ENCODE measurements at regions not wholly inside any gene's neighbourhood (a gene's known extent, or its start where the extent isn't known, plus 50 kb on each side); places are given as distances from the start of the nearest gene placed in this dataset.

DNA sequence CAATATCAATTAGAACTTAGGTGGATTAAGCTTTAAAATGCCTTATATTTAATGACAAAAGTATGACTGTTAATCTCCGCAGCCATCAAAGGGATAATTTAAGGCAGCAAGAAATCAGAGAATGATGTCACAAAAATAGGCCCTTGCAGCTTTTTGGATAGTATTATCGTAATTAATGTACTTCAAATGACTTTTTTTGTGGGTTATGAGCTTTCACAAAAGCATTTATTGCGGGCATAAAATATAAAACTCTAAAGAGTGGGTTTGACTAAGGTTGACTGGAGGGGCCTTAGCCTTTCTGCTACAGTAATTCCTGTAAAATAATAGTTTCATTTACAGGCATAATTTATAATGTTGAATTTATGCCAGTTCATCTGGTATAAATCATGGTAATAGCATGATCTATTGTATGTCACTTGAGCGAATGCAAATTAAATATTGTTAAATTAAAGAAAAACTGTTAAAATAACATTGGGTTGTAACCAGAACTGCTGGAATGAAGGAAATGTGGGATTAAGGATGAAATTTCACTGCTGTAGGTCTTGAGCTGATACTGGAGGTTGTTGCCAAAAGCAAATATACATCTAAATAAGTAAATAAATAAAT is 78.5 kb upstream of the ZFP64 start:
- TF ChIP-seq, protein P1, sequence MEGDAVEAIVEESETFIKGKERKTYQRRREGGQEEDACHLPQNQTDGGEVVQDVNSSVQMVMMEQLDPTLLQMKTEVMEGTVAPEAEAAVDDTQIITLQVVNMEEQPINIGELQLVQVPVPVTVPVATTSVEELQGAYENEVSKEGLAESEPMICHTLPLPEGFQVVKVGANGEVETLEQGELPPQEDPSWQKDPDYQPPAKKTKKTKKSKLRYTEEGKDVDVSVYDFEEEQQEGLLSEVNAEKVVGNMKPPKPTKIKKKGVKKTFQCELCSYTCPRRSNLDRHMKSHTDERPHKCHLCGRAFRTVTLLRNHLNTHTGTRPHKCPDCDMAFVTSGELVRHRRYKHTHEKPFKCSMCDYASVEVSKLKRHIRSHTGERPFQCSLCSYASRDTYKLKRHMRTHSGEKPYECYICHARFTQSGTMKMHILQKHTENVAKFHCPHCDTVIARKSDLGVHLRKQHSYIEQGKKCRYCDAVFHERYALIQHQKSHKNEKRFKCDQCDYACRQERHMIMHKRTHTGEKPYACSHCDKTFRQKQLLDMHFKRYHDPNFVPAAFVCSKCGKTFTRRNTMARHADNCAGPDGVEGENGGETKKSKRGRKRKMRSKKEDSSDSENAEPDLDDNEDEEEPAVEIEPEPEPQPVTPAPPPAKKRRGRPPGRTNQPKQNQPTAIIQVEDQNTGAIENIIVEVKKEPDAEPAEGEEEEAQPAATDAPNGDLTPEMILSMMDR (IDR thresholded peaks at IDR 0.05; ENCODE audit: low read depth, low read length, missing control alignments) = no peak
- no peak overlapping the region for H3K27ac ChIP-seq
- no peaks in the 10 kb centered on the region for H3K27me3 ChIP-seq (replicated peaks)
- no peaks in the 10 kb centered on the region for H3K36me3 ChIP-seq (replicated peaks)
- H3K4me3 ChIP-seq (ENCODE audit: low read depth, low read length) = no peak overlapping the region
- in situ Hi-C loops (cut with HindIII; ENCODE audit: low pct_ligation_motif_present, low sequenced_read_pairs) = no loop called here
- DNase-seq = no peak

DNA sequence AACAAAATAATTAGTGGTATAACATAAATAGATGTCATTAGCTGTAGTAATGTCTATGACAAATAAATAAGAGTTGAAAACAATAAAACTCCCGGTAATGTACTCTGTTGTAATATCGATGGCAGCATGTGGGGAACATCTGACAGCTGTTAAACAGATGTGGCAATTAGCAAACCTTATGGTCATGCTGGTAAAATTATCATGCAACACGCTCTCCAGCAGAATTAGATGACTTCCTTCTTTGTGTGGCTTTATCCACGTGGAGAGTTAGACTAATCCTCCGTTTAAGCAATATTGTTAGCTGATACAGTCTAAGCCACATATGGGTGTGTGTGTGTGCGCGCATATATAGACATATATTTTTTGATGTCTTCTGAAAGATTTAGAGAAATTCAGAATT is 77.7 kb upstream of the ZFP64 start:
- Histone ChIP-seq H3K36me3 (replicated peaks) (no peaks in the 10 kb centered on the region), H3K4me3 (ENCODE audit: low read depth, low read length) (no peak overlapping the region), H3K27me3 (replicated peaks) (no peaks in the 10 kb centered on the region), H3K27ac (no peak overlapping the region)
- in situ Hi-C loops (cut with HindIII; ENCODE audit: low pct_ligation_motif_present, low sequenced_read_pairs) = no loop called here
- TF ChIP-seq, protein P1 (IDR thresholded peaks at IDR 0.05; ENCODE audit: low read depth, low read length, missing control alignments) = no peak
- DNase-seq = no peak

DNA sequence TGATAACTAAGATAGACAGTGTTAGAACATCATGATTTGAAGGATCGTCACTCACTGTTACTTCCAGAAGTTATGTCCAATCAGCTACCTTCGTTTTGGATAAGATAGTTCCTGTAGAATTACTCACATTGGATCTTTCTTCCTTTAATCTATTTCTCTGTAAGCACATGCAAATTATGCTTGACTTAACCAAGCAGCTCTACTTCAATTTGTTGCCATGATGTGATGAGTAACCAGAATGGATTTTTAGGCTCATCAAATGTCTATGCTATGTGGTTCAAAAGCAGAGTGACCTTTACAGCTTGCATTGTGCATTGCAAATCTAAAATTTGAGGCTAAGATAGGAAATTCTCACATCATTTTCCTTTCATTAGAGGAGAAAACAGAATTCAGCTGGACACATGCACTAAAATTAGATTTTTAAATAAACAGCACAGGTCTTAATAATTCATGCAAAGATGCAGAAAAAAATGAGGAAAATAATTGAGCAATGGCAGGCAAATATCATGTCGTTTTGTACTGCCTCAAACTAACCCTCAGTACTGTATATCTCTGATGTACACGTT is 76.7 kb upstream of the ZFP64 start:
- no peak overlapping the region for H3K4me3 ChIP-seq (ENCODE audit: low read depth, low read length)
- no peaks in the 10 kb centered on the region for H3K27me3 ChIP-seq (replicated peaks)
- TF ChIP-seq, protein P1 (IDR thresholded peaks at IDR 0.05; ENCODE audit: low read depth, low read length, missing control alignments) = no peak
- no peak overlapping the region for H3K27ac ChIP-seq
- H3K36me3 ChIP-seq (replicated peaks) = no peaks in the 10 kb centered on the region
- DNase-seq = no peak
- in situ Hi-C loops (cut with HindIII; ENCODE audit: low pct_ligation_motif_present, low sequenced_read_pairs) = no loop called here

DNA sequence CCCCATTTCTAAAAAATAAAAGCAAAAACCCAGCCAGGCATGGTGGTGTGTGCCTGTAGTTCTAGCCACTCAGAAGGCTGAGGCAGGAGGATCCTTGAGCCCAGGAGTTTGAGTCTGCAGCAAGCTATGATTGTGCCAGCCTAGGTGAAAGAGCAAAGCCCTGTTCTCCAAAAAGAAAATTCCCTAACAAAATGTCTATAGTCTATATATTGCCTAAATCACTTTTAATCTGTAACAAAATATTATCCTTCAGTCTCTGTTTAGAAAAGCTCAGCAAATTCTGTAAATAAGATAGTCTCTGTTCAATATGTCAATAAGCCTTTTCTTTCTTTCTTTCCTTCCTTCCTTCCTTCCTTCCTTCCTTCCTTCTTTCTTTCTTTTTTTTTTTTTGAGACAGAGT is 75.8 kb upstream of the ZFP64 start:
- Histone ChIP-seq H3K27ac (no peak overlapping the region), H3K4me3 (ENCODE audit: low read depth, low read length) (no peak overlapping the region), H3K36me3 (replicated peaks) (no peaks in the 10 kb centered on the region), H3K27me3 (replicated peaks) (no peaks in the 10 kb centered on the region)
- in situ Hi-C loops (cut with HindIII; ENCODE audit: low pct_ligation_motif_present, low sequenced_read_pairs) = no loop called here
- TF ChIP-seq, protein P1 (IDR thresholded peaks at IDR 0.05; ENCODE audit: low read depth, low read length, missing control alignments) = no peak
- DNase-seq = no peak

DNA sequence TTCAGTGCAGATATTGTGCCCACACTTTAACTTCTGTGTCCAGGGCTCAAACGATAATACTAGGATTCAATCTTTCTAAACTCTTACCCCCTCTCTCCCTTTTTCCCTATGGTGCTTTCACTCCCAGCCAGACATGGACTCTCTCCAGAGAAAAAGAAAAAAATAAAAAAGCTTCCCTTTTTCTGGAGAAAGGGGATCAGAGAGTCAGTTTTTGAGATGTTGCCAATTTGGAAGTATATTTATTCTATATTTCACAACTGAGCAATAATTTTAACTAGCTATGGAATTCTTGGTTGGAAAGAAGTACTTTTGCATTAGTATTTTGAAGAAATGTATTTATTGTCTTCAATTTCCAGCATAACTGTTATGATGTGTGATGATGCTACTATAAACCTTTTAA is 72.2 kb upstream of the ZFP64 start:
- H3K4me3 ChIP-seq (ENCODE audit: low read depth, low read length) = no peak overlapping the region
- DNase-seq = no peak
- TF ChIP-seq, protein P1 (IDR thresholded peaks at IDR 0.05; ENCODE audit: low read depth, low read length, missing control alignments) = no peak
- H3K36me3 ChIP-seq (replicated peaks) = no peaks in the 10 kb centered on the region
- no peak overlapping the region for H3K27ac ChIP-seq
- H3K27me3 ChIP-seq (replicated peaks) = no peaks in the 10 kb centered on the region
- in situ Hi-C loops (cut with HindIII; ENCODE audit: low pct_ligation_motif_present, low sequenced_read_pairs) = no loop called here

DNA sequence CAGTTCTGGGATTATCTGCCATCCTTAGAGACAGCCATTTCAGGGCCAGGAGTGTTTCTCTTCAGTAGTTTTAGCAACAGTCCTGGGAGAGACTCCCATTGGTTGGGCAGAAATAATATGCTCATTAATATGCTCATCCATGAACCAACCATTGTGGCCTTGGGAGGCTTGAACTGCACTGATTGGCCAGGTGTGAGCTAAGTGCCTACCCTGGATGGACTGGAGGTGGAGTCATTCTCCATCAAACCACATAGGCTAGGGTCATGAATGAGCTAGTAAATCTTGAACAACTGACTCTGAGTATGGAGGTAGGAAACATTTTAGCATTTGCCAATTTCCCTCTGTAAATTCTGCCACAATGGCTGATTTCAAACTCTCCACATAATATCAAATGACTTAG is 70.2 kb upstream of the ZFP64 start:
- H3K27ac ChIP-seq = no peak overlapping the region
- no peaks in the 10 kb centered on the region for H3K27me3 ChIP-seq (replicated peaks)
- TF ChIP-seq, protein P1 (IDR thresholded peaks at IDR 0.05; ENCODE audit: low read depth, low read length, missing control alignments) = no peak
- in situ Hi-C loops (cut with HindIII; ENCODE audit: low pct_ligation_motif_present, low sequenced_read_pairs) = no loop called here
- DNase-seq = no peak
- H3K36me3 ChIP-seq (replicated peaks) = no peaks in the 10 kb centered on the region
- no peak overlapping the region for H3K4me3 ChIP-seq (ENCODE audit: low read depth, low read length)

Data from brain microvascular endothelial cell (primary cell).